IPS-18a (cell line): ENCODE measurements at regions not wholly inside any gene's neighbourhood (a gene's known extent, or its start where the extent isn't known, plus 50 kb on each side); places are given as distances from the start of the nearest gene placed in this dataset.
"Not testable (repeated sequence)": the region's sequence is repeated elsewhere in the genome, so short reads cannot be mapped to it uniquely, and the experiment has no call there.

ENCODE experiments used
- H3K27ac ChIP-seq: one replicate; pipeline ENCODE4 v1.5.1; 2013; ENCODE audit warnings: low read length
- H3K27me3 ChIP-seq: one replicate; pipeline ENCODE4 v1.6.1; 2013; ENCODE audit warnings: mild to moderate bottlenecking, low read length; ENCODE audit not compliant: control insufficient read depth, insufficient read depth
- H3K36me3 ChIP-seq: one replicate; pipeline ENCODE4 v1.6.1; 2013; ENCODE audit warnings: low read depth, low read length; ENCODE audit not compliant: control insufficient read depth
- H3K4me1 ChIP-seq: one replicate; pipeline ENCODE4 v1.6.1; 2013; ENCODE audit warnings: low read depth, low read length; ENCODE audit not compliant: control insufficient read depth
- H3K4me3 ChIP-seq: one replicate; pipeline ENCODE4 v1.5.1; 2013; ENCODE audit warnings: low read length
- H3K9ac ChIP-seq: one replicate; pipeline ENCODE4 v1.6.1; 2013; ENCODE audit warnings: mild to moderate bottlenecking, low read length, moderate library complexity
- H3K9me3 ChIP-seq: one replicate; pipeline ENCODE4 v1.6.1; 2013; ENCODE audit warnings: low read depth, low read length; ENCODE audit not compliant: control insufficient read depth

- not testable (repeated sequence) for H3K4me3 ChIP-seq, H3K36me3 ChIP-seq, H3K27me3 ChIP-seq, H3K9ac ChIP-seq, H3K4me1 ChIP-seq, H3K27ac ChIP-seq
- H3K9me3 ChIP-seq, result peaks cover 16% of the 10 kb centered on the region
Observed at GRCh38 chr1:125064029-125064428, 3879.3 kb downstream of the SRGAP2C start.

GRCh38 chr1:125064481-125064880, 3879.7 kb downstream of the SRGAP2C start:
- Histone ChIP-seq H3K27ac (no peak overlapping the region), H3K9ac (no peak overlapping the region), H3K9me3 (peaks cover 21% of the 10 kb centered on the region), H3K27me3 (no peaks in the 10 kb centered on the region), H3K36me3 (no peaks in the 10 kb centered on the region), H3K4me1 (no peaks in the 10 kb centered on the region), H3K4me3 (no peak overlapping the region)

- no peaks in the 10 kb centered on the region for H3K27me3 ChIP-seq
- no peak overlapping the region for H3K27ac ChIP-seq
- H3K36me3 ChIP-seq, result no peaks in the 10 kb centered on the region
- peaks cover 29% of the 10 kb centered on the region for H3K9me3 ChIP-seq
- no peaks in the 10 kb centered on the region for H3K4me1 ChIP-seq
- no peak overlapping the region for H3K4me3 ChIP-seq
- H3K9ac ChIP-seq, result no peak overlapping the region
Observed at GRCh38 chr1:125065092-125065820, 3880.5 kb downstream of the SRGAP2C start.

GRCh38 chr1:125065821-125066180, 3881.0 kb downstream of the SRGAP2C start:
- Histone ChIP-seq H3K4me3 (no peak overlapping the region), H3K9me3 (peaks cover 34% of the 10 kb centered on the region), H3K36me3 (no peaks in the 10 kb centered on the region), H3K27ac (no peak overlapping the region), H3K27me3 (no peaks in the 10 kb centered on the region), H3K9ac (no peak overlapping the region), H3K4me1 (no peaks in the 10 kb centered on the region)

GRCh38 chr1:125066385-125066784, 3881.6 kb downstream of the SRGAP2C start:
- H3K9me3 ChIP-seq, result peaks cover 40% of the 10 kb centered on the region
- no peaks in the 10 kb centered on the region for H3K4me1 ChIP-seq
- no peak overlapping the region for H3K4me3 ChIP-seq
- no peaks in the 10 kb centered on the region for H3K27me3 ChIP-seq
- H3K36me3 ChIP-seq, result no peaks in the 10 kb centered on the region
- no peak overlapping the region for H3K9ac ChIP-seq
- no peak overlapping the region for H3K27ac ChIP-seq

- H3K4me1 ChIP-seq, H3K27me3 ChIP-seq, H3K9ac ChIP-seq, H3K27ac ChIP-seq, H3K36me3 ChIP-seq, H3K4me3 ChIP-seq: not testable (repeated sequence)
- peaks cover 44% of the 10 kb centered on the region for H3K9me3 ChIP-seq
Observed at GRCh38 chr1:125066849-125067248, 3882.1 kb downstream of the SRGAP2C start.

- no peaks in the 10 kb centered on the region for H3K36me3 ChIP-seq
- no peak overlapping the region for H3K9ac ChIP-seq
- no peaks in the 10 kb centered on the region for H3K4me1 ChIP-seq
- no peak overlapping the region for H3K27ac ChIP-seq
- no peaks in the 10 kb centered on the region for H3K27me3 ChIP-seq
- H3K9me3 ChIP-seq, result peaks cover 76% of the 10 kb centered on the region
- no peak overlapping the region for H3K4me3 ChIP-seq
Observed at GRCh38 chr1:125080077-125080476, 3895.3 kb downstream of the SRGAP2C start.

- H3K4me1 ChIP-seq, result no peaks in the 10 kb centered on the region
- H3K9ac ChIP-seq, result no peak overlapping the region
- H3K27me3 ChIP-seq, result no peaks in the 10 kb centered on the region
- peaks cover 45% of the 10 kb centered on the region for H3K9me3 ChIP-seq
- no peaks in the 10 kb centered on the region for H3K36me3 ChIP-seq
- H3K4me3 ChIP-seq, result no peak overlapping the region
- no peak overlapping the region for H3K27ac ChIP-seq
Observed at GRCh38 chr1:125085720-125086591, 3901.2 kb downstream of the SRGAP2C start.

GRCh38 chr1:125086611-125087010, 3901.8 kb downstream of the SRGAP2C start:
- H3K4me3 ChIP-seq, result no peak overlapping the region
- H3K9me3 ChIP-seq, result peaks cover 40% of the 10 kb centered on the region
- no peaks in the 10 kb centered on the region for H3K36me3 ChIP-seq
- H3K27ac ChIP-seq, result no peak overlapping the region
- no peaks in the 10 kb centered on the region for H3K27me3 ChIP-seq
- H3K4me1 ChIP-seq, result no peaks in the 10 kb centered on the region
- no peak overlapping the region for H3K9ac ChIP-seq

- H3K27me3 ChIP-seq, result no peaks in the 10 kb centered on the region
- no peaks in the 10 kb centered on the region for H3K36me3 ChIP-seq
- no peaks in the 10 kb centered on the region for H3K4me1 ChIP-seq
- no peak overlapping the region for H3K27ac ChIP-seq
- peaks cover 34% of the 10 kb centered on the region for H3K9me3 ChIP-seq
- H3K9ac ChIP-seq, result no peak overlapping the region
- H3K4me3 ChIP-seq, result no peak overlapping the region
Observed at GRCh38 chr1:125087247-125087646, 3902.5 kb downstream of the SRGAP2C start.

- H3K9ac ChIP-seq, result no peak overlapping the region
- no peaks in the 10 kb centered on the region for H3K4me1 ChIP-seq
- H3K27ac ChIP-seq, result no peak overlapping the region
- H3K27me3 ChIP-seq, result no peaks in the 10 kb centered on the region
- H3K9me3 ChIP-seq, result peaks cover 31% of the 10 kb centered on the region
- no peaks in the 10 kb centered on the region for H3K36me3 ChIP-seq
- no peak overlapping the region for H3K4me3 ChIP-seq
Observed at GRCh38 chr1:125087691-125088090, 3902.9 kb downstream of the SRGAP2C start.
